HG03460 (cell line): ENCODE measurements at regions not wholly inside any gene's neighbourhood (a gene's known extent, or its start where the extent isn't known, plus 50 kb on each side); places are given as distances from the start of the nearest gene placed in this dataset.
"Not testable (repeated sequence)": the region's sequence is repeated elsewhere in the genome, so short reads cannot be mapped to it uniquely, and the experiment has no call there.

ENCODE experiments used
- ATAC-seq: cut with Tn5 transposase; IDR thresholded peaks from one replicate; pipeline ENCODE4 v1.9.1; 2021; ENCODE audit not compliant: unreplicated experiment

GRCh38 chr18:68153821-68154220, 561.1 kb downstream of the TMX3 start:
- ATAC-seq, result not testable (repeated sequence)

- ATAC-seq, result no peak
Measured at GRCh38 chr18:68152770-68153169, 562.1 kb downstream of the TMX3 start.

GRCh38 chr18:68150961-68151360, 563.9 kb downstream of the TMX3 start:
- no peak for ATAC-seq

- no peak for ATAC-seq
Measured at GRCh38 chr18:68148863-68149262, 566.0 kb downstream of the TMX3 start.

- no peak for ATAC-seq
Measured at GRCh38 chr18:68147728-68148127, 567.2 kb downstream of the TMX3 start.

GRCh38 chr18:68121826-68122225, 593.1 kb downstream of the TMX3 start:
- ATAC-seq, result no peak

- ATAC-seq, result no peak
Measured at GRCh38 chr18:68121308-68121707, 593.6 kb downstream of the TMX3 start.

GRCh38 chr18:68114989-68115388, 598.5 kb upstream of the DSEL start:
- ATAC-seq, result no peak

- ATAC-seq, result no peak
Measured at GRCh38 chr18:68104036-68104435, 587.5 kb upstream of the DSEL start.

GRCh38 chr18:68103561-68103960, 587.0 kb upstream of the DSEL start:
- ATAC-seq, result no peak

GRCh38 chr18:68102117-68102516, 585.6 kb upstream of the DSEL start:
- ATAC-seq, result no peak

- ATAC-seq, result no peak
Measured at GRCh38 chr18:68098655-68099054, 582.1 kb upstream of the DSEL start.

GRCh38 chr18:68086481-68086880, 570.0 kb upstream of the DSEL start:
- ATAC-seq, result no peak

- ATAC-seq, result no peak
Measured at GRCh38 chr18:68085251-68085650, 568.7 kb upstream of the DSEL start.

GRCh38 chr18:68083776-68084175, 567.3 kb upstream of the DSEL start:
- ATAC-seq, result no peak

GRCh38 chr18:68083131-68083530, 566.6 kb upstream of the DSEL start:
- ATAC-seq, result no peak

- no peak for ATAC-seq
Measured at GRCh38 chr18:68072744-68073143, 556.2 kb upstream of the DSEL start.

- ATAC-seq, result no peak
Measured at GRCh38 chr18:68060871-68061270, 544.4 kb upstream of the DSEL start.

- ATAC-seq, result no peak
Measured at GRCh38 chr18:68056936-68057335, 540.4 kb upstream of the DSEL start.

GRCh38 chr18:68054669-68055068, 538.1 kb upstream of the DSEL start:
- ATAC-seq, result no peak

- no peak for ATAC-seq
Measured at GRCh38 chr18:68053290-68053689, 536.8 kb upstream of the DSEL start.

- no peak for ATAC-seq
Measured at GRCh38 chr18:68041327-68041726, 524.8 kb upstream of the DSEL start.

GRCh38 chr18:68040198-68040597, 523.7 kb upstream of the DSEL start:
- ATAC-seq, result no peak
